H9 (cell line): ENCODE measurements at regions not wholly inside any gene's neighbourhood (a gene's known extent, or its start where the extent isn't known, plus 50 kb on each side); places are given as distances from the start of the nearest gene placed in this dataset.

ENCODE experiments used
- DNase-seq: peaks from one replicate; pipeline ENCODE4 v3.0.0-alpha.2; 2017
- H2AFZ ChIP-seq: one replicate; pipeline ENCODE4 v1.6.1; 2013; ENCODE audit warnings: mild to moderate bottlenecking, low read length, control low read depth, moderate library complexity
- H2AK5ac ChIP-seq: 2 replicates; pipeline ENCODE4 v1.6.1; 2013; ENCODE audit warnings: low read length, control low read depth, mixed read lengths; ENCODE audit not compliant: insufficient read length
- H2BK120ac ChIP-seq: one replicate; pipeline ENCODE4 v1.6.1; 2013; ENCODE audit warnings: low read depth, mild to moderate bottlenecking, low read length, control low read depth, inconsistent platforms; ENCODE audit not compliant: poor library complexity, severe bottlenecking
- H2BK12ac ChIP-seq: 2 replicates; pipeline ENCODE4 v1.6.1; 2013; ENCODE audit warnings: low read length, control low read depth, mixed read lengths, low read depth; ENCODE audit not compliant: insufficient read length
- H2BK15ac ChIP-seq: 2 replicates; pipeline ENCODE4 v1.6.1; 2013; ENCODE audit warnings: low read depth, low read length, control low read depth
- H2BK20ac ChIP-seq: one replicate; pipeline ENCODE4 v1.6.1; 2013; ENCODE audit warnings: low read depth, mild to moderate bottlenecking, low read length, control low read depth, inconsistent platforms; ENCODE audit not compliant: poor library complexity, severe bottlenecking
- H2BK5ac ChIP-seq: 2 replicates; pipeline ENCODE4 v1.6.1; 2013; ENCODE audit warnings: low read length, control low read depth, mixed read lengths; ENCODE audit not compliant: insufficient read length
- H3K14ac ChIP-seq: 2 replicates; pipeline ENCODE4 v1.6.1; 2013; ENCODE audit warnings: low read length, control low read depth; ENCODE audit not compliant: insufficient read depth
- H3K18ac ChIP-seq: 2 replicates; pipeline ENCODE4 v1.6.1; 2013; ENCODE audit warnings: low read depth, mild to moderate bottlenecking, mixed read lengths, low read length, control low read depth; ENCODE audit not compliant: insufficient read length
- H3K23ac ChIP-seq: 2 replicates; pipeline ENCODE4 v1.6.1; 2013; ENCODE audit warnings: low read length, control low read depth, mixed read lengths, low read depth; ENCODE audit not compliant: insufficient read length
- H3K23me2 ChIP-seq: 2 replicates; pipeline ENCODE4 v1.6.1; 2013; ENCODE audit warnings: low read depth, mild to moderate bottlenecking, mixed read lengths, low read length, control low read depth; ENCODE audit not compliant: insufficient read length, poor library complexity, severe bottlenecking
- H3K27ac ChIP-seq: 2 replicates; pipeline ENCODE4 v1.5.1; 2013; ENCODE audit warnings: low read length, control low read depth, mixed read lengths, low read depth; ENCODE audit not compliant: insufficient read length
- H3K27me3 ChIP-seq: 2 replicates; pipeline ENCODE4 v1.6.1; 2013; ENCODE audit warnings: low read length, control low read depth, inconsistent platforms; ENCODE audit not compliant: insufficient read depth
- H3K4ac ChIP-seq: 2 replicates; pipeline ENCODE4 v1.6.1; 2013; ENCODE audit warnings: low read depth, mild to moderate bottlenecking, control low read depth, inconsistent platforms, low read length, moderate library complexity
- H3K4me1 ChIP-seq: 2 replicates; pipeline ENCODE4 v1.6.1; 2013; ENCODE audit warnings: low read length, control low read depth, inconsistent platforms; ENCODE audit not compliant: insufficient read depth
- H3K4me2 ChIP-seq: 2 replicates; pipeline ENCODE4 v1.6.1; 2013; ENCODE audit warnings: low read length, control low read depth, mixed read lengths; ENCODE audit not compliant: insufficient read length, insufficient read depth
- H3K56ac ChIP-seq: 2 replicates; pipeline ENCODE4 v1.6.1; 2013; ENCODE audit warnings: low read depth, mild to moderate bottlenecking, mixed read lengths, low read length, control low read depth; ENCODE audit not compliant: insufficient read length
- H3K79me1 ChIP-seq: 2 replicates; pipeline ENCODE4 v1.6.1; 2013; ENCODE audit warnings: low read depth, mild to moderate bottlenecking, moderate library complexity, low read length, control low read depth, inconsistent platforms; ENCODE audit not compliant: insufficient read depth, poor library complexity, severe bottlenecking
- H3K79me2 ChIP-seq: 2 replicates; pipeline ENCODE4 v1.6.1; 2013; ENCODE audit warnings: low read length, control low read depth, inconsistent platforms; ENCODE audit not compliant: insufficient read depth
- H3K9ac ChIP-seq: 2 replicates; pipeline ENCODE4 v1.6.1; 2013; ENCODE audit warnings: low read length, control low read depth, mixed read lengths; ENCODE audit not compliant: insufficient read length; ENCODE audit errors: extremely low read depth
- H3K9me3 ChIP-seq: one replicate; pipeline ENCODE4 v1.6.1; 2013; ENCODE audit warnings: low read depth, low read length, inconsistent platforms; ENCODE audit not compliant: control insufficient read depth
- H3T11ph ChIP-seq: one replicate; pipeline ENCODE4 v1.6.1; 2013; ENCODE audit warnings: mild to moderate bottlenecking, low read length, control low read depth, inconsistent platforms
- H4K20me1 ChIP-seq: one replicate; pipeline ENCODE4 v1.6.1; 2013; ENCODE audit not compliant: control insufficient read depth, insufficient read length, insufficient read depth
- H4K5ac ChIP-seq: 2 replicates; pipeline ENCODE4 v1.6.1; 2013; ENCODE audit warnings: low read depth, mild to moderate bottlenecking, mixed read lengths, low read length, control low read depth; ENCODE audit not compliant: insufficient read length
- H4K8ac ChIP-seq: replicated peaks from 2 replicates; pipeline ENCODE4 v1.6.1; 2013; ENCODE audit warnings: low read length, control low read depth, mixed read lengths, low read depth; ENCODE audit not compliant: insufficient read length
- H4K91ac ChIP-seq: 2 replicates; pipeline ENCODE4 v1.6.1; 2013; ENCODE audit warnings: low read depth, mild to moderate bottlenecking, moderate library complexity, mixed read lengths, low read length, control low read depth; ENCODE audit not compliant: insufficient read length
- H3K27ac Mint-ChIP-seq, 3 experiments: 2 replicates in 2 of 3; 3 replicates in 1 of 3; pipeline ENCODE4 v1.8.0; 2020 to 2021; ENCODE audit warnings: mixed read lengths in 3 of 3, mild to moderate bottlenecking in 1 of 3, moderate library complexity in 1 of 3
- H3K27me3 Mint-ChIP-seq: 2 replicates; pipeline ENCODE4 v1.8.0; 2021; ENCODE audit warnings: low read depth, mild to moderate bottlenecking, moderate library complexity, mixed read lengths
- H3K36me3 Mint-ChIP-seq, 3 experiments: 2 replicates in 2 of 3; 3 replicates in 1 of 3; pipeline ENCODE4 v1.8.0; 2020 to 2021; ENCODE audit warnings: low read depth in 3 of 3, mixed read lengths in 3 of 3; ENCODE audit not compliant: insufficient read depth in 1 of 3
- H3K4me1 Mint-ChIP-seq, 2 experiments: 2 replicates each; pipeline ENCODE4 v1.8.0; 2020; ENCODE audit warnings: mixed read lengths in 2 of 2
- H3K4me3 Mint-ChIP-seq, 2 experiments: 2 replicates in 1 of 2; 3 replicates in 1 of 2; pipeline ENCODE4 v1.8.0; 2020 to 2021; ENCODE audit warnings: mild to moderate bottlenecking in 2 of 2, mixed read lengths in 2 of 2, moderate library complexity in 1 of 2
- H3K9me3 Mint-ChIP-seq, 2 experiments: 2 replicates in 1 of 2; 3 replicates in 1 of 2; pipeline ENCODE4 v1.8.0; 2020; ENCODE audit warnings: mild to moderate bottlenecking in 2 of 2, mixed read lengths in 2 of 2, moderate library complexity in 1 of 2
- CTCF ChIP-seq: fragments of 200-600 bp; sonication (generic); conservative IDR thresholded peaks from 3 replicates; pipeline ENCODE4 v1.8.0; 2021; ENCODE audit warnings: antibody characterized with exemption, mild to moderate bottlenecking
- WGBS: extraction: QIAGEN DNeasy Blood & Tissue Kit; methylation state at CpG from one replicate; pipeline ENCODE4 v1.1.7; 2013; ENCODE audit warnings: missing lambda C conversion rate, low lambda C conversion rate, mixed read lengths; ENCODE audit not compliant: insufficient read length; ENCODE audit errors: extremely low coverage; 5-methylcytosine and 5-hydroxymethylcytosine counted together

- H3K23ac ChIP-seq: no peak overlapping the region
- H2AFZ ChIP-seq: no peak overlapping the region
- H3T11ph ChIP-seq: no peak overlapping the region
- Mint-ChIP-seq H3K9me3 (no peaks in the 10 kb centered on the region), H3K36me3 (no peaks in the 10 kb centered on the region), H3K4me3 (no peak overlapping the region), H3K4me1 (peaks cover 7 to 13% of the 10 kb centered on the region in 2 experiments), H3K27me3 (no peaks in the 10 kb centered on the region), H3K27ac (peak overlapping the region in 1 of 3 experiments; percentile 93; a peak in 1 of 7 replicates)
- no peak overlapping the region for H3K56ac ChIP-seq
- no peaks in the 10 kb centered on the region for H3K27me3 ChIP-seq
- TF ChIP-seq CTCF: no peak
- H3K18ac ChIP-seq: no peak overlapping the region
- H3K9ac ChIP-seq: no peak overlapping the region
- H3K79me2 ChIP-seq: no peaks in the 10 kb centered on the region
- H3K4ac ChIP-seq: no peak overlapping the region
- H3K79me1 ChIP-seq: no peaks in the 10 kb centered on the region
- H3K9me3 ChIP-seq: no peaks in the 10 kb centered on the region
- H3K4me2 ChIP-seq: no peak overlapping the region
- H2BK12ac ChIP-seq: no peak overlapping the region
- no peak overlapping the region for H2BK120ac ChIP-seq
- H2BK20ac ChIP-seq: no peak overlapping the region
- no peak overlapping the region for H3K14ac ChIP-seq
- no peak overlapping the region for H4K91ac ChIP-seq
- no peak overlapping the region for H4K8ac ChIP-seq
- no peak overlapping the region for H2BK5ac ChIP-seq
- no peaks in the 10 kb centered on the region for H3K23me2 ChIP-seq
- no peak overlapping the region for H3K27ac ChIP-seq
- no peaks in the 10 kb centered on the region for H4K20me1 ChIP-seq
- no peaks in the 10 kb centered on the region for H3K4me1 ChIP-seq
- H4K5ac ChIP-seq: no peak overlapping the region
- H2BK15ac ChIP-seq: no peak overlapping the region
- H2AK5ac ChIP-seq: no peak overlapping the region
- DNase-seq: no peak
- WGBS: no CpG with 5 or more reads among the region's 3 CpGs
Measured at GRCh38 chr17:34126965-34127364, 128.1 kb upstream of the CCL2 start.
